Natural killer cell (primary cell): ENCODE measurements at regions not wholly inside any gene's neighbourhood (a gene's known extent, or its start where the extent isn't known, plus 50 kb on each side); places are given as distances from the start of the nearest gene placed in this dataset.

Experiments
- ATAC-seq, 3 donors: fragments of 150-1000 bp in 2 of 3; fragments of 200-7000 bp in 1 of 3; cut with Tn5 transposase; 1 replicate in 1 of 3; 2 replicates in 2 of 3; pipeline ENCODE4 v1.10.0; 2021; ENCODE audit warnings: mild to moderate bottlenecking in 2 of 3, moderate library complexity in 2 of 3
- DNase-seq, 2 donors: peaks; one replicate each; pipeline versions ENCODE4 v3.0.0 to v3.0.0-alpha.2; 2013 to 2021; ENCODE audit warnings: mixed read lengths in 1 of 2
- H3K27ac ChIP-seq: one replicate; pipeline ENCODE4 v1.5.1; 2013; ENCODE audit warnings: mild to moderate bottlenecking, low read length
- H3K27me3 ChIP-seq: one replicate; pipeline ENCODE4 v1.6.1; 2013; ENCODE audit warnings: low read length; ENCODE audit not compliant: control insufficient read depth, insufficient read depth
- H3K36me3 ChIP-seq: one replicate; pipeline ENCODE4 v1.6.1; 2013; ENCODE audit warnings: low read length; ENCODE audit not compliant: control insufficient read depth, insufficient read depth
- H3K4me1 ChIP-seq: one replicate; pipeline ENCODE4 v1.6.1; 2013; ENCODE audit warnings: low read length; ENCODE audit not compliant: control insufficient read depth, insufficient read depth
- H3K4me3 ChIP-seq: one replicate; pipeline ENCODE4 v1.5.1; 2013; ENCODE audit warnings: low read length
- H3K9me3 ChIP-seq: one replicate; pipeline ENCODE4 v1.6.1; 2013; ENCODE audit warnings: low read length; ENCODE audit not compliant: control insufficient read depth, insufficient read depth
- H3K27ac Mint-ChIP-seq, 2 donors: one replicate each; pipeline ENCODE4 v1.8.0; 2022; ENCODE audit warnings: mild to moderate bottlenecking in 2 of 2, mixed read lengths in 2 of 2, moderate library complexity in 1 of 2
- H3K27me3 Mint-ChIP-seq, 2 donors: one replicate each; pipeline ENCODE4 v1.8.0; 2022; ENCODE audit warnings: low read depth in 2 of 2, mixed read lengths in 2 of 2
- H3K36me3 Mint-ChIP-seq: one replicate; pipeline ENCODE4 v1.8.0; 2022; ENCODE audit warnings: mixed read lengths
- H3K4me1 Mint-ChIP-seq, 2 donors: one replicate each; pipeline ENCODE4 v1.8.0; 2022; ENCODE audit warnings: mixed read lengths in 2 of 2
- H3K4me3 Mint-ChIP-seq: one replicate; pipeline ENCODE4 v1.8.0; 2022; ENCODE audit warnings: mild to moderate bottlenecking, moderate library complexity, mixed read lengths
- H3K9me3 Mint-ChIP-seq, 2 donors: one replicate each; pipeline ENCODE4 v1.8.0; 2022; ENCODE audit warnings: mixed read lengths in 2 of 2
- CTCF ChIP-seq: fragments of 200-600 bp; IDR thresholded peaks from one replicate; pipeline ENCODE4 v1.8.0; 2022; ENCODE audit warnings: antibody characterized with exemption
- WGBS: methylation state at CpG from one replicate; pipeline ENCODE4 v1.1.7; 2013; ENCODE audit warnings: missing lambda C conversion rate; ENCODE audit not compliant: insufficient coverage; 5-methylcytosine and 5-hydroxymethylcytosine counted together
- intact Hi-C: fragments of 100-400 bp; cut with micrococcal nuclease; formaldehyde crosslinking; loops from one replicate; pipeline ENCODE4 v1.14.2; 2022

GRCh38 chr9:3035579-3036332 is 191.9 kb upstream of the PUM3 start:
- Histone ChIP-seq H3K4me3 (no peak overlapping the region), H3K4me1 (no peaks in the 10 kb centered on the region), H3K9me3 (no peaks in the 10 kb centered on the region), H3K36me3 (no peaks in the 10 kb centered on the region), H3K27ac (no peak overlapping the region), H3K27me3 (no peaks in the 10 kb centered on the region)
- H3K9me3 Mint-ChIP-seq = no peaks in the 10 kb centered on the region
- H3K27me3 Mint-ChIP-seq = peaks cover under 1% of the 10 kb centered on the region in 2 donors
- no peak for TF ChIP-seq CTCF
- H3K27ac Mint-ChIP-seq = no peak overlapping the region
- no peak overlapping the region for H3K4me3 Mint-ChIP-seq
- no peaks in the 10 kb centered on the region for H3K4me1 Mint-ChIP-seq
- no peaks in the 10 kb centered on the region for H3K36me3 Mint-ChIP-seq
- DNase-seq (no peak), ATAC-seq (no peak)
- intact Hi-C loops = no loop called here
- 90% methylated on average over 7 of the region's 8 CpGs for WGBS

GRCh38 chr9:3032898-3033297 is 189.0 kb upstream of the PUM3 start:
- no peak overlapping the region for H3K4me3 Mint-ChIP-seq
- Histone ChIP-seq H3K27ac (no peak overlapping the region), H3K36me3 (no peaks in the 10 kb centered on the region), H3K9me3 (no peaks in the 10 kb centered on the region), H3K4me3 (no peak overlapping the region), H3K27me3 (no peaks in the 10 kb centered on the region), H3K4me1 (no peaks in the 10 kb centered on the region)
- no peak for ATAC-seq
- TF ChIP-seq CTCF = no peak
- H3K27ac Mint-ChIP-seq = no peak overlapping the region
- peaks cover 0 to 2% of the 10 kb centered on the region in 2 donors for H3K27me3 Mint-ChIP-seq
- peaks cover 0 to 2% of the 10 kb centered on the region in 2 donors for H3K9me3 Mint-ChIP-seq
- no peak for DNase-seq
- 80% methylated on average over 4 of the region's 4 CpGs for WGBS
- intact Hi-C loops = no loop called here
- H3K4me1 Mint-ChIP-seq = no peaks in the 10 kb centered on the region
- no peaks in the 10 kb centered on the region for H3K36me3 Mint-ChIP-seq

GRCh38 chr9:3028535-3028934 is 184.6 kb upstream of the PUM3 start:
- Mint-ChIP-seq H3K36me3 (no peaks in the 10 kb centered on the region), H3K27ac (no peak overlapping the region), H3K27me3 (peaks cover 0 to 7% of the 10 kb centered on the region in 2 donors), H3K4me3 (no peak overlapping the region), H3K9me3 (peaks cover 0 to 2% of the 10 kb centered on the region in 2 donors), H3K4me1 (no peaks in the 10 kb centered on the region)
- no peaks in the 10 kb centered on the region for H3K36me3 ChIP-seq
- TF ChIP-seq CTCF = no peak
- no peak for DNase-seq
- intact Hi-C loops = no loop called here
- H3K27me3 ChIP-seq = no peaks in the 10 kb centered on the region
- H3K9me3 ChIP-seq = no peaks in the 10 kb centered on the region
- no peak overlapping the region for H3K27ac ChIP-seq
- 81% methylated on average over 3 of the region's 4 CpGs for WGBS
- no peaks in the 10 kb centered on the region for H3K4me1 ChIP-seq
- no peak overlapping the region for H3K4me3 ChIP-seq
- ATAC-seq = no peak

GRCh38 chr9:3027210-3027609 is 183.3 kb upstream of the PUM3 start:
- Histone ChIP-seq H3K4me1 (no peaks in the 10 kb centered on the region), H3K4me3 (no peak overlapping the region), H3K27me3 (no peaks in the 10 kb centered on the region), H3K36me3 (no peaks in the 10 kb centered on the region), H3K27ac (no peak overlapping the region), H3K9me3 (no peaks in the 10 kb centered on the region)
- Mint-ChIP-seq H3K27ac (no peak overlapping the region), H3K4me1 (no peaks in the 10 kb centered on the region), H3K36me3 (no peaks in the 10 kb centered on the region), H3K27me3 (peaks cover 3 to 11% of the 10 kb centered on the region in 2 donors), H3K9me3 (peaks cover 2 to 4% of the 10 kb centered on the region in 2 donors), H3K4me3 (no peak overlapping the region)
- no peak for DNase-seq
- intact Hi-C loops = no loop called here
- TF ChIP-seq CTCF = no peak
- 56% methylated on average over 3 of the region's 3 CpGs for WGBS
- no peak for ATAC-seq
